Right atrium auricular region (tissue), 2 donors: ENCODE measurements at regions not wholly inside any gene's neighbourhood (a gene's known extent, or its start where the extent isn't known, plus 50 kb on each side); places are given as distances from the start of the nearest gene placed in this dataset.

ENCODE experiments used
- DNase-seq: peaks from one replicate; pipeline ENCODE4 v3.0.0-alpha.2; 2019; ENCODE audit warnings: low spot score
- H3K27ac ChIP-seq, 2 donors: fragments of 200-600 bp; sonication (generic); 1 replicate in 1 of 2; 2 replicates in 1 of 2; pipeline ENCODE4 v1.5.1; 2016 to 2019
- H3K27me3 ChIP-seq, 2 donors: fragments of 200-600 bp; sonication (generic); one replicate each; pipeline versions ENCODE4 v1.5.1 to v1.6.0; 2017 to 2019
- H3K36me3 ChIP-seq: fragments of 200-600 bp; sonication (generic); one replicate; pipeline ENCODE4 v1.5.1; 2016
- H3K4me1 ChIP-seq, 2 donors: fragments of 200-600 bp; sonication (generic); one replicate each; pipeline versions ENCODE4 v1.5.1 to v1.6.0; 2017 to 2019
- H3K4me3 ChIP-seq, 2 donors: fragments of 200-600 bp; sonication (generic); 1 replicate in 1 of 2; 2 replicates in 1 of 2; pipeline ENCODE4 v1.5.1; 2017 to 2019; ENCODE audit warnings: mild to moderate bottlenecking in 1 of 2, moderate library complexity in 1 of 2
- H3K9me3 ChIP-seq, 2 donors: fragments of 200-600 bp; sonication (generic); one replicate each; pipeline ENCODE4 v1.5.1; 2019
- TF ChIP-seq, protein P1 (sequence below), 2 donors: fragments of 200-600 bp; sonication (generic); IDR thresholded peaks; one replicate each; pipeline ENCODE4 v1.5.1; 2019; ENCODE audit warnings: antibody characterized with exemption in 2 of 2

GRCh38 chr7:41882745-41883420 lies 180.0 kb upstream of the INHBA start:
- H3K27ac ChIP-seq = no peak overlapping the region
- H3K9me3 ChIP-seq = no peaks in the 10 kb centered on the region
- peaks cover 0 to 16% of the 10 kb centered on the region in 2 donors for H3K4me1 ChIP-seq
- DNase-seq = no peak
- H3K36me3 ChIP-seq = no peaks in the 10 kb centered on the region
- H3K4me3 ChIP-seq = no peak overlapping the region
- TF ChIP-seq, protein P1, sequence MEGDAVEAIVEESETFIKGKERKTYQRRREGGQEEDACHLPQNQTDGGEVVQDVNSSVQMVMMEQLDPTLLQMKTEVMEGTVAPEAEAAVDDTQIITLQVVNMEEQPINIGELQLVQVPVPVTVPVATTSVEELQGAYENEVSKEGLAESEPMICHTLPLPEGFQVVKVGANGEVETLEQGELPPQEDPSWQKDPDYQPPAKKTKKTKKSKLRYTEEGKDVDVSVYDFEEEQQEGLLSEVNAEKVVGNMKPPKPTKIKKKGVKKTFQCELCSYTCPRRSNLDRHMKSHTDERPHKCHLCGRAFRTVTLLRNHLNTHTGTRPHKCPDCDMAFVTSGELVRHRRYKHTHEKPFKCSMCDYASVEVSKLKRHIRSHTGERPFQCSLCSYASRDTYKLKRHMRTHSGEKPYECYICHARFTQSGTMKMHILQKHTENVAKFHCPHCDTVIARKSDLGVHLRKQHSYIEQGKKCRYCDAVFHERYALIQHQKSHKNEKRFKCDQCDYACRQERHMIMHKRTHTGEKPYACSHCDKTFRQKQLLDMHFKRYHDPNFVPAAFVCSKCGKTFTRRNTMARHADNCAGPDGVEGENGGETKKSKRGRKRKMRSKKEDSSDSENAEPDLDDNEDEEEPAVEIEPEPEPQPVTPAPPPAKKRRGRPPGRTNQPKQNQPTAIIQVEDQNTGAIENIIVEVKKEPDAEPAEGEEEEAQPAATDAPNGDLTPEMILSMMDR (IDR thresholded peaks at IDR 0.05) = no peak
- H3K27me3 ChIP-seq = no peaks in the 10 kb centered on the region

GRCh38 chr7:41882256-41882655 lies 179.4 kb upstream of the INHBA start:
- peaks cover 0 to 14% of the 10 kb centered on the region in 2 donors for H3K4me1 ChIP-seq
- no peaks in the 10 kb centered on the region for H3K36me3 ChIP-seq
- TF ChIP-seq, protein P1 (IDR thresholded peaks at IDR 0.05) = no peak
- H3K27ac ChIP-seq = no peak overlapping the region
- no peak for DNase-seq
- H3K4me3 ChIP-seq = no peak overlapping the region
- no peaks in the 10 kb centered on the region for H3K9me3 ChIP-seq
- H3K27me3 ChIP-seq = no peaks in the 10 kb centered on the region

DNA sequence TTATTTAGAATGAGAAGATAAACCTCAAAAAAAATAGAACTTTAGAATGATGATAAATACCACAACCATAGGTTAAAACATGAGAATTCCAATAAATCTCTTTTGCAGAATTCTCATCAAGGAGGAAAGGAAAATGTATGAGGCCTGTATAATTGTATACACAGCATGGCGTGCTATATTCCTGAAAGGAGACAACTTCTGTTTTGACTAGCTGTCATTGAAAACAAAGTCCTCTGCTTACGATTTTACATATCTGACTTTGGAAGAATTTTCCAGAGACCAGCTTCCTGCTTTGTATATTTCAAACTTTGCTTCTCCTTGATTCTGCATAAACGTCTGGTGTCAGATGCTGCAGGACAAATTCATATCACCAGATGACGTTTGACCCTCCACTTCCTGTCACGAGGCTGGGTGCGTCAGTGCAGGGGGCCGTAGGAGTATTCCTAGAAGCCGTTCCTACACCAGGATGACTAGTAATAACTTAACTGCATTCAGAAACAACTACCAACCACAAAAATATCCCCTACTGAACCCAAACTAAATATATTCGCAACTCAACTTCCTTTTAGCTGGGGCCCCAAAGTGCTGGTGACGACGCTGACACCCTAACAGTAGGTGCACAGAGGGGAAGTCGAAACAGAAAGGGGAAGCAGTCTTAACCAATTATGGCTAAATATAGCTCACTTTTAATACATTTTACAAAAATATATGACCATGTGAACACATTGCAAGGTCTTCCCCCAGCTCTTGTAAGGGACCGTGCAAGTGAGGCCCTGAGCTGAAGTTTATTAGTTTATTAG lies 178.6 kb upstream of the INHBA start:
- TF ChIP-seq, protein P1 (IDR thresholded peaks at IDR 0.05) = no peak
- no peak overlapping the region for H3K4me3 ChIP-seq
- no peak overlapping the region for H3K27ac ChIP-seq
- H3K4me1 ChIP-seq = peaks cover 0 to 8% of the 10 kb centered on the region in 2 donors
- no peaks in the 10 kb centered on the region for H3K27me3 ChIP-seq
- no peak for DNase-seq
- no peaks in the 10 kb centered on the region for H3K36me3 ChIP-seq
- no peaks in the 10 kb centered on the region for H3K9me3 ChIP-seq

DNA sequence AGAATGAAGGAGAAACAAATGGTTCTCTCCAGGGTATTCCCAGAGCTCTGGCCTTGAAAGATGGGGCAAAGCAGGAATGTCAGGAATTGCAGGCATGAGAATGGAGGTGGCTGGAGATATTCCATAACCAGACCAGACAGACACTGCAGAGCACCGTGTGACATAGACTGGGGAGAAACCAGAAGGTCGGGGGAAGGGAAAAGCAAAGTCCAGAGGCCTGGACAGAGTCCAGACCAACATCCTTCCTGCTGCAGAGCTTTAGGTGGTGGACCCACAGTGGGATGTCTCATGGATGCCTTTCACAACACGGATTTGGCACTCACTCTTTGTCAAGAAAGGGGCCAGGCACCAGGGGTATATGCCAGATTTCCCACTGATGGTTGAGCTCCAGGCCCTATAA lies 177.2 kb upstream of the INHBA start:
- Histone ChIP-seq H3K9me3 (no peaks in the 10 kb centered on the region), H3K27me3 (no peaks in the 10 kb centered on the region), H3K4me1 (no peaks in the 10 kb centered on the region), H3K27ac (no peak overlapping the region), H3K36me3 (no peaks in the 10 kb centered on the region), H3K4me3 (no peak overlapping the region)
- TF ChIP-seq, protein P1 (IDR thresholded peaks at IDR 0.05) = no peak
- DNase-seq = no peak

DNA sequence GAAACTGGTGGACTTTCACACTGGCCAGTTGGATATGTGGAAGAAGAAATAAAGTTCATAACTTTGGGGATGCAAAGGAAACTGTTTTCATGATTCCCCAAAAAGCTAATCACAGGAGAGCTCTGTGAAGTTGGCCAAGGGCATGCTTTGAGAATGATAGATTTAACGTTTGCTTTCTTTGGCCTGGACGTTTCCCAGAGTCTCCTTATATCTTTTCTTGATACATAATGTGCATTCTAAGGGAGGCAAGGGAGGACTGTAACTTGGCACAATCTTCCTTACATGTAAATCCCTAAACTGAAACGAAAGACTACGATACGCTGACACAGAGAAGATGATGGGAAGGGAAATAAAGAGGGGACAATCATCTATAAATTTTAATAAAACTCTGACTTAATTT lies 176.5 kb upstream of the INHBA start:
- H3K9me3 ChIP-seq = no peaks in the 10 kb centered on the region
- H3K4me3 ChIP-seq = no peak overlapping the region
- no peak overlapping the region for H3K27ac ChIP-seq
- TF ChIP-seq, protein P1 (IDR thresholded peaks at IDR 0.05) = no peak
- H3K36me3 ChIP-seq = no peaks in the 10 kb centered on the region
- H3K4me1 ChIP-seq = no peaks in the 10 kb centered on the region
- DNase-seq = no peak
- H3K27me3 ChIP-seq = no peaks in the 10 kb centered on the region
